Neural progenitor cell (in vitro differentiated cells): ENCODE measurements at regions not wholly inside any gene's neighbourhood (a gene's known extent, or its start where the extent isn't known, plus 50 kb on each side); places are given as distances from the start of the nearest gene placed in this dataset.

Experiments used
- CTCF ChIP-seq: fragments of 200-600 bp; sonication (generic); IDR thresholded peaks from 2 replicates; pipeline ENCODE4 v1.5.1; 2017; ENCODE audit warnings: antibody characterized with exemption, mild to moderate bottlenecking
- EZH2 ChIP-seq: fragments of 200-600 bp; sonication (generic); IDR thresholded peaks from 2 replicates; pipeline ENCODE4 v1.6.1; 2017; ENCODE audit warnings: antibody characterized with exemption, mild to moderate bottlenecking, moderate library complexity
- EZH2phosphoT487 ChIP-seq: fragments of 200-600 bp; sonication (generic); IDR thresholded peaks from 2 replicates; pipeline ENCODE4 v1.6.1; 2017; ENCODE audit warnings: antibody characterized with exemption

- no peak for TF ChIP-seq EZH2
- TF ChIP-seq CTCF, result no peak
- no peak for TF ChIP-seq EZH2phosphoT487
Measured at GRCh38 chr9:86747711-86748110, 199.6 kb downstream of the GAS1 start.
